ENCODE measurements at regions not wholly inside any gene's neighbourhood (a gene's known extent, or its start where the extent isn't known, plus 50 kb on each side); places are given as distances from the start of the nearest gene placed in this dataset.

- Mint-ChIP-seq H3K36me3 (ENCODE audit: unreplicated experiment) (no peaks in the 10 kb centered on the region), H3K27me3 (ENCODE audit: unreplicated experiment) (peaks cover 30% of the 10 kb centered on the region), H3K9me3 (ENCODE audit: unreplicated experiment) (peaks cover 5% of the 10 kb centered on the region), H3K4me3 (ENCODE audit: unreplicated experiment) (no peak overlapping the region), H3K4me1 (ENCODE audit: unreplicated experiment) (peaks cover 4% of the 10 kb centered on the region), H3K27ac (ENCODE audit: unreplicated experiment) (no peak overlapping the region)
- no peak for TF ChIP-seq CTCF (IDR thresholded peaks at IDR 0.05)
- DNase-seq (ENCODE audit: extremely low spot score, unreplicated experiment), result no peak
These were observed 123.8 kb upstream of the MLN start for GRCh38 chr6:33927616-33928015.

GRCh38 chr6:33927112-33927511 is 123.3 kb upstream of the MLN start:
- Mint-ChIP-seq H3K4me1 (ENCODE audit: unreplicated experiment) (peaks cover 4% of the 10 kb centered on the region), H3K27me3 (ENCODE audit: unreplicated experiment) (peaks cover 25% of the 10 kb centered on the region), H3K4me3 (ENCODE audit: unreplicated experiment) (no peak overlapping the region), H3K27ac (ENCODE audit: unreplicated experiment) (no peak overlapping the region), H3K36me3 (ENCODE audit: unreplicated experiment) (no peaks in the 10 kb centered on the region), H3K9me3 (ENCODE audit: unreplicated experiment) (peaks cover 5% of the 10 kb centered on the region)
- TF ChIP-seq CTCF (IDR thresholded peaks at IDR 0.05), result no peak
- DNase-seq (ENCODE audit: extremely low spot score, unreplicated experiment), result no peak

- no peak for TF ChIP-seq CTCF (IDR thresholded peaks at IDR 0.05)
- Mint-ChIP-seq H3K36me3 (ENCODE audit: unreplicated experiment) (no peaks in the 10 kb centered on the region), H3K27ac (ENCODE audit: unreplicated experiment) (no peak overlapping the region), H3K4me1 (ENCODE audit: unreplicated experiment) (peaks cover 4% of the 10 kb centered on the region), H3K4me3 (ENCODE audit: unreplicated experiment) (no peak overlapping the region), H3K9me3 (ENCODE audit: unreplicated experiment) (peaks cover 5% of the 10 kb centered on the region), H3K27me3 (ENCODE audit: unreplicated experiment) (peaks cover 19% of the 10 kb centered on the region)
- DNase-seq (ENCODE audit: extremely low spot score, unreplicated experiment), result no peak
These were observed 122.6 kb upstream of the MLN start for GRCh38 chr6:33926451-33926850.

GRCh38 chr6:33925936-33926335 is 122.1 kb upstream of the MLN start:
- peaks cover 19% of the 10 kb centered on the region for H3K27me3 Mint-ChIP-seq (ENCODE audit: unreplicated experiment)
- H3K9me3 Mint-ChIP-seq (ENCODE audit: unreplicated experiment), result peaks cover 5% of the 10 kb centered on the region
- peaks cover 4% of the 10 kb centered on the region for H3K4me1 Mint-ChIP-seq (ENCODE audit: unreplicated experiment)
- DNase-seq (ENCODE audit: extremely low spot score, unreplicated experiment), result no peak
- H3K4me3 Mint-ChIP-seq (ENCODE audit: unreplicated experiment), result no peak overlapping the region
- H3K36me3 Mint-ChIP-seq (ENCODE audit: unreplicated experiment), result no peaks in the 10 kb centered on the region
- H3K27ac Mint-ChIP-seq (ENCODE audit: unreplicated experiment), result no peak overlapping the region
- TF ChIP-seq CTCF (IDR thresholded peaks at IDR 0.05), result no peak

- Mint-ChIP-seq H3K27ac (ENCODE audit: unreplicated experiment) (no peak overlapping the region), H3K4me3 (ENCODE audit: unreplicated experiment) (no peak overlapping the region), H3K27me3 (ENCODE audit: unreplicated experiment) (peaks cover 20% of the 10 kb centered on the region), H3K36me3 (ENCODE audit: unreplicated experiment) (no peaks in the 10 kb centered on the region), H3K4me1 (ENCODE audit: unreplicated experiment) (peaks cover 4% of the 10 kb centered on the region), H3K9me3 (ENCODE audit: unreplicated experiment) (peaks cover 5% of the 10 kb centered on the region)
- no peak for DNase-seq (ENCODE audit: extremely low spot score, unreplicated experiment)
- no peak for TF ChIP-seq CTCF (IDR thresholded peaks at IDR 0.05)
These were observed 121.4 kb upstream of the MLN start for GRCh38 chr6:33925210-33925609.
